HG02981 (cell line): ENCODE measurements at regions not wholly inside any gene's neighbourhood (a gene's known extent, or its start where the extent isn't known, plus 50 kb on each side); places are given as distances from the start of the nearest gene placed in this dataset.
A peak's percentile ranks its signal among the peaks of the same experiment; 100 is the strongest.
"Not testable (repeated sequence)": the region's sequence is repeated elsewhere in the genome, so short reads cannot be mapped to it uniquely, and the experiment has no call there.

Experiments used
- ATAC-seq: cut with Tn5 transposase; IDR thresholded peaks from one replicate; pipeline ENCODE4 v1.9.1; 2021; ENCODE audit warnings: mild to moderate bottlenecking, moderate library complexity; ENCODE audit not compliant: unreplicated experiment

GRCh38 chr1:148432318-148432717 lies 50.8 kb downstream of the PPIAL4G start:
- ATAC-seq = not testable (repeated sequence)

GRCh38 chr1:148429856-148430255 lies 53.2 kb downstream of the PPIAL4G start:
- ATAC-seq = not testable (repeated sequence)

- ATAC-seq = not testable (repeated sequence)
Measured at GRCh38 chr1:148426940-148427611, 56.0 kb downstream of the PPIAL4G start.

GRCh38 chr1:148426385-148426784 lies 56.7 kb downstream of the PPIAL4G start:
- not testable (repeated sequence) for ATAC-seq

GRCh38 chr1:148424143-148425003 lies 58.7 kb downstream of the PPIAL4G start:
- not testable (repeated sequence) for ATAC-seq

GRCh38 chr1:148422921-148423320 lies 60.2 kb downstream of the PPIAL4G start:
- not testable (repeated sequence) for ATAC-seq

- not testable (repeated sequence) for ATAC-seq
Measured at GRCh38 chr1:148417241-148417640, 65.9 kb downstream of the PPIAL4G start.

GRCh38 chr1:148413385-148413784 lies 69.7 kb downstream of the PPIAL4G start:
- not testable (repeated sequence) for ATAC-seq

GRCh38 chr1:148404786-148405568 lies 78.1 kb downstream of the PPIAL4G start:
- not testable (repeated sequence) for ATAC-seq

GRCh38 chr1:148403925-148404324 lies 79.2 kb downstream of the PPIAL4G start:
- ATAC-seq = not testable (repeated sequence)

- not testable (repeated sequence) for ATAC-seq
Measured at GRCh38 chr1:148403085-148403456, 80.0 kb downstream of the PPIAL4G start.

- ATAC-seq = peak; percentile 86
Measured at GRCh38 chr1:148402152-148403084, 80.7 kb downstream of the PPIAL4G start.

- ATAC-seq = not testable (repeated sequence)
Measured at GRCh38 chr1:148397516-148397915, 85.6 kb downstream of the PPIAL4G start.

GRCh38 chr1:148392505-148392904 lies 90.6 kb downstream of the PPIAL4G start:
- not testable (repeated sequence) for ATAC-seq

GRCh38 chr1:148391323-148391722 lies 91.8 kb downstream of the PPIAL4G start:
- ATAC-seq = not testable (repeated sequence)

- ATAC-seq = no peak
Measured at GRCh38 chr1:148389027-148389339, 94.1 kb downstream of the PPIAL4G start.

- ATAC-seq = peak; percentile 68
Measured at GRCh38 chr1:148388260-148389026, 94.7 kb downstream of the PPIAL4G start.

GRCh38 chr1:148387949-148388259 lies 95.2 kb downstream of the PPIAL4G start:
- ATAC-seq = not testable (repeated sequence)

- ATAC-seq = not testable (repeated sequence)
Measured at GRCh38 chr1:148387122-148387948, 95.8 kb downstream of the PPIAL4G start.
